Ishikawa (cell line): ENCODE measurements at regions not wholly inside any gene's neighbourhood (a gene's known extent, or its start where the extent isn't known, plus 50 kb on each side); places are given as distances from the start of the nearest gene placed in this dataset.

Source experiments
- CEBPB ChIP-seq: IDR thresholded peaks from 2 replicates; pipeline ENCODE4 v1.6.1; 2012
- CREB1 ChIP-seq: IDR thresholded peaks from 2 replicates; pipeline ENCODE4 v1.6.1; 2012; ENCODE audit warnings: low read depth
- EGR1 ChIP-seq: IDR thresholded peaks from 2 replicates; pipeline ENCODE4 v1.6.1; 2012
- EP300 ChIP-seq: IDR thresholded peaks from 2 replicates; pipeline ENCODE4 v1.6.1; 2012; ENCODE audit warnings: borderline replicate concordance
- FOXM1 ChIP-seq: IDR thresholded peaks from 2 replicates; pipeline ENCODE4 v1.6.1; 2012; ENCODE audit warnings: low read depth, borderline replicate concordance
- MAX ChIP-seq: IDR thresholded peaks from 2 replicates; pipeline ENCODE4 v1.6.1; 2012
- NFIC ChIP-seq: IDR thresholded peaks from 2 replicates; pipeline ENCODE4 v1.6.1; 2012
- RAD21 ChIP-seq: IDR thresholded peaks from 2 replicates; pipeline ENCODE4 v1.6.1; 2012; ENCODE audit warnings: low read depth
- REST ChIP-seq: IDR thresholded peaks from 2 replicates; pipeline ENCODE4 v1.6.1; 2012; ENCODE audit warnings: low read depth, mild to moderate bottlenecking
- TAF1 ChIP-seq: IDR thresholded peaks from 2 replicates; pipeline ENCODE4 v1.6.1; 2012; ENCODE audit warnings: low read depth, mild to moderate bottlenecking
- TCF12 ChIP-seq: IDR thresholded peaks from 2 replicates; pipeline ENCODE4 v1.6.1; 2012; ENCODE audit warnings: low read depth
- TEAD4 ChIP-seq: IDR thresholded peaks from 2 replicates; pipeline ENCODE4 v1.6.1; 2012
- USF1 ChIP-seq: IDR thresholded peaks from 2 replicates; pipeline ENCODE4 v1.6.1; 2012
- YY1 ChIP-seq: IDR thresholded peaks from 2 replicates; pipeline ENCODE4 v1.6.1; 2012; ENCODE audit warnings: low read depth
- ZBTB7A ChIP-seq: IDR thresholded peaks from 2 replicates; pipeline ENCODE4 v1.6.1; 2012; ENCODE audit warnings: low read depth

- no peak for TF ChIP-seq REST
- TF ChIP-seq MAX, result no peak
- no peak for TF ChIP-seq TAF1
- TF ChIP-seq TEAD4, result no peak
- no peak for TF ChIP-seq NFIC
- no peak for TF ChIP-seq RAD21
- TF ChIP-seq CREB1, result no peak
- TF ChIP-seq ZBTB7A, result no peak
- TF ChIP-seq TCF12, result no peak
- no peak for TF ChIP-seq YY1
- TF ChIP-seq FOXM1, result no peak
- no peak for TF ChIP-seq EP300
Measured at GRCh38 chr4:140236654-140237169, 82.7 kb upstream of the MAML3 start.

- no peak for TF ChIP-seq CREB1
- no peak for TF ChIP-seq TCF12
- TF ChIP-seq YY1, result no peak
- TF ChIP-seq CEBPB, result no peak
- TF ChIP-seq MAX, result no peak
- no peak for TF ChIP-seq NFIC
- no peak for TF ChIP-seq USF1
- TF ChIP-seq TEAD4, result no peak
- TF ChIP-seq TAF1, result no peak
Measured at GRCh38 chr4:140234697-140235060, 80.7 kb upstream of the MAML3 start.

- TF ChIP-seq YY1 (no peak), TEAD4 (no peak), TCF12 (no peak), FOXM1 (no peak), NFIC (no peak), CEBPB (no peak), TAF1 (no peak)
Measured at GRCh38 chr4:140233791-140234696, 80.1 kb upstream of the MAML3 start.

- no peak for TF ChIP-seq TAF1
- no peak for TF ChIP-seq TCF12
- no peak for TF ChIP-seq TEAD4
- no peak for TF ChIP-seq CREB1
- TF ChIP-seq REST, result no peak
- no peak for TF ChIP-seq MAX
- no peak for TF ChIP-seq CEBPB
- no peak for TF ChIP-seq EGR1
- no peak for TF ChIP-seq FOXM1
- no peak for TF ChIP-seq RAD21
- no peak for TF ChIP-seq NFIC
- TF ChIP-seq YY1, result no peak
- no peak for TF ChIP-seq EP300
- no peak for TF ChIP-seq ZBTB7A
- no peak for TF ChIP-seq USF1
Measured at GRCh38 chr4:140229881-140230280, 75.9 kb upstream of the MAML3 start.

- TF ChIP-seq ZBTB7A (no peak), RAD21 (no peak), NFIC (no peak), TEAD4 (no peak), YY1 (no peak), REST (no peak), EP300 (no peak), TCF12 (no peak), TAF1 (no peak), FOXM1 (no peak), MAX (no peak), CREB1 (no peak), EGR1 (no peak), CEBPB (no peak), USF1 (no peak)
Measured at GRCh38 chr4:140227286-140227685, 73.3 kb upstream of the MAML3 start.
